Activated naive CD4-positive, alpha-beta T cell treated with anti-CD3 and anti-CD28 coated beads, Interleukin-2, amount 50 U/mL, for 24 hours (primary cell): ENCODE measurements at regions not wholly inside any gene's neighbourhood (a gene's known extent, or its start where the extent isn't known, plus 50 kb on each side); places are given as distances from the start of the nearest gene placed in this dataset.

Source experiments
- H3K27ac Mint-ChIP-seq: one replicate; pipeline ENCODE4 v1.8.0; 2021; ENCODE audit warnings: mild to moderate bottlenecking, mixed read lengths
- H3K27me3 Mint-ChIP-seq: one replicate; pipeline ENCODE4 v1.8.0; 2021; ENCODE audit warnings: mixed read lengths
- H3K36me3 Mint-ChIP-seq: one replicate; pipeline ENCODE4 v1.8.0; 2021; ENCODE audit warnings: mixed read lengths
- H3K4me1 Mint-ChIP-seq: one replicate; pipeline ENCODE4 v1.8.0; 2021; ENCODE audit warnings: mixed read lengths
- H3K4me3 Mint-ChIP-seq: one replicate; pipeline ENCODE4 v1.8.0; 2021; ENCODE audit warnings: mild to moderate bottlenecking, mixed read lengths
- H3K9me3 Mint-ChIP-seq: one replicate; pipeline ENCODE4 v1.8.0; 2021; ENCODE audit warnings: mixed read lengths

DNA sequence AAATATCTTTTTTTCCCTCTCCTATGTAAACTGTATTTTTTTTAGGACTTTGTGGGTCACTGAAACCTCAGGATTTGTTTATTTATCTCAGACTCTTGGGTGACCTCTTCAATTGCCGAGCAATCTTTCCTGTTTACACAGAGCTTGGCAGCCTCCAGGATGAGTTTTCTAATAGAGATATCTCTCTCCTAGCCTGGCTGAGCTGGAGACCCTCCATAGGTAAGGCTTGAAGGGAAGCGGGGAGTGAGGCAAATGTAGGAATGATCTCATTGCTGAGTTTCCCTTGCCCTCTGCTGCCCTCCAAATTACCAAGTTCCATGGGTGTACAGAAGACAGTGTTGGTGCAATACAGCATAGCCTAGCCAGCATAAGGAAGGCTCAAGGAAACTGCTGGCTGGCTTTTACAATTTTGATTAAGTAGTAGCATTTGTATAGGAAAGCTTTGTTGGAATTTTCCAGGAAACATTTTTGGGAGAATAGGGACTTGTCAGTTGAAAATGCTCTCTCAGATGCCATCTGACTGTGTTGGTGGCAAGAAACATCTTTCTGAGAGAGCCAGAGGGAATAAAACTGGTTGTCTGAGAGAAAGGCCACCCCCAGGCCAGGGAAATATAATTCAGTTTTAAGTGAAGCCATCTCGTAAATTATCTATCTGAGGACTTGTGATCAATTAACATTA is 116.0 kb downstream of the NMUR2 start:
- H3K9me3 Mint-ChIP-seq: peaks cover 4% of the 10 kb centered on the region
- no peaks in the 10 kb centered on the region for H3K4me1 Mint-ChIP-seq
- peaks cover 4% of the 10 kb centered on the region for H3K27me3 Mint-ChIP-seq
- H3K4me3 Mint-ChIP-seq: no peak overlapping the region
- H3K36me3 Mint-ChIP-seq: peaks cover 1% of the 10 kb centered on the region
- H3K27ac Mint-ChIP-seq: no peak overlapping the region

DNA sequence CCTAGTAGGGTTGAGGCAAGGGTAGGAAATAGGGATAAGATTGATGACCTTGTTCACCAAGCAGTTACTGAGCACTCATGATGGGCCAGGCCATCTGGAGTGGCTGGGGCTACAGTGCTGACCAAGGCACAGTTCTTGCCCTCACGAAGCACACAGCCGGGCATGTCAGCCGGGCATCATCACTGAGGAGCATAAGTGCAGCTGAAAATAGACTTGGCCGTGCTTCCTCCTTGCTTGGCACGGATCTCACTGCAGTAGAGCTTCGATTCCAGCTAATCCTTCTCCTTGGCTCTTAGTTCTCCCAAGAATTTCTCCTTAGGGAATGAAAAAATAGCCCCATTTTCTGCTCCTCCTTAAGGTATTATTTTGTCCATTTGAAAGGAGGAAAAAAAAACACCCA is 116.6 kb downstream of the NMUR2 start:
- peaks cover 1% of the 10 kb centered on the region for H3K36me3 Mint-ChIP-seq
- H3K27ac Mint-ChIP-seq: no peak overlapping the region
- no peak overlapping the region for H3K4me3 Mint-ChIP-seq
- H3K27me3 Mint-ChIP-seq: peaks cover 5% of the 10 kb centered on the region
- H3K4me1 Mint-ChIP-seq: no peaks in the 10 kb centered on the region
- H3K9me3 Mint-ChIP-seq: peaks cover 6% of the 10 kb centered on the region

DNA sequence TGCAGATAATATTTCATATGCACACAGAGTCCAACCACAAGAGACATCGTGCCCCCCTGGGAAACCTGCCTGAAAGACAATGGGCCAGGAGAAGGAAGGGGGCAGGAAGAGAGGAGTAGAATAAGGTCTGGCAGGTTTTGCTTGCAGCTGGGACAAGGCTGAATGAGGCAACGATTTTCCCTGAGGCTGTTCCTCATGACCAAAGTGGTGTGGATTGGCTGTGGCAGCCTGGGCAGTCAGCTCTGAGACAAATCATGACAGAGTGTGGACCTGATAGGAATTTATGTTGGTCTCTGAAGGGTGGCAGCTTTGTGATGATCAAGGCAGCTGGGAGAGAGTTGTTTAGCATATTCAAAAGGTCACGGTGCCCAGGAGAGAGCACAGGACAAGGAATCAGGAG is 119.3 kb downstream of the NMUR2 start:
- Mint-ChIP-seq H3K4me1 (no peaks in the 10 kb centered on the region), H3K36me3 (peaks cover 1% of the 10 kb centered on the region), H3K27me3 (peaks cover 5% of the 10 kb centered on the region)

DNA sequence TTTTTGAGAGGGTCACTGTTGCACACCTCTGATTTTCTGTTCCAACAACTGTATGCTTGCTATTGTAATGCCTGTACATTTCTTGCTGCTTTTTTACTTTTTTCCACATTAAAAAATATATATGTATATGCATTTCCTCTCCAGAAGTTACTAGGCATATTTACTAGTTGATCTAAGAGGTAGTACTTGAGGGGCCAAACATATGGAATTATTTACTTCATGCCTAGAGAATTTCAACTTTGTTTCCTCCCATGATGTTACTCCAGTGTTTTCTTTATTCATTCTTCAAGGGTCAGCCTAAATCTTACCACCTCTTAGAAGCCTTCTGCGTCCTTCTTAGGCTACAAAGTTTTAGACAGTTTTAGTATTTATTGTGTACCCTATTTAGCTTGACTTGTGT is 122.7 kb downstream of the NMUR2 start:
- H3K27me3 Mint-ChIP-seq: peaks cover 8% of the 10 kb centered on the region
- no peak overlapping the region for H3K27ac Mint-ChIP-seq
- no peak overlapping the region for H3K4me3 Mint-ChIP-seq
- H3K36me3 Mint-ChIP-seq: peaks cover 1% of the 10 kb centered on the region
- H3K9me3 Mint-ChIP-seq: peaks cover 6% of the 10 kb centered on the region
- H3K4me1 Mint-ChIP-seq: no peaks in the 10 kb centered on the region

More for the DNA sequence above, 119.3 kb downstream of the NMUR2 start:
- peaks cover 6% of the 10 kb centered on the region for H3K9me3 Mint-ChIP-seq
- no peak overlapping the region for H3K4me3 Mint-ChIP-seq
- no peak overlapping the region for H3K27ac Mint-ChIP-seq

DNA sequence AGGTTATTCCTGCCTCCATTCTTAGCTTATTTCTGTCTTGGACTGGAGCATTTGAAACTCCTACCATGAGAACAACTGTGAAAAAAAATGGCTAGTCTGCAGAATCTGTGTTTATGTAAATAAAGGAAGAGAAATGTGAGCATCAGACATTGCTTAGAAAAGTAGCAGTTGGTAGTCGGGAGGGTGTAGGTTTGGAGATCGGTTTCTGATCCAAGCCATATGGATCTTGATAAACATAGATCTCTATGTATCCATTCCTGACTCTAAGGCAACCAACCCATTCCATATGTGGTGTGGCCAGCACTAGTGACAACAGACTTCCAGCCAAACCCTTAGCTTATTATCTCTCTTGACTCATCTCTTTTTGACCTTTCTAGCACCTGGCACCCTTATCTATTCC is 127.1 kb downstream of the NMUR2 start:
- Mint-ChIP-seq H3K27me3 (peaks cover 5% of the 10 kb centered on the region), H3K4me1 (no peaks in the 10 kb centered on the region), H3K36me3 (no peaks in the 10 kb centered on the region), H3K4me3 (no peak overlapping the region), H3K27ac (no peak overlapping the region), H3K9me3 (no peaks in the 10 kb centered on the region)

DNA sequence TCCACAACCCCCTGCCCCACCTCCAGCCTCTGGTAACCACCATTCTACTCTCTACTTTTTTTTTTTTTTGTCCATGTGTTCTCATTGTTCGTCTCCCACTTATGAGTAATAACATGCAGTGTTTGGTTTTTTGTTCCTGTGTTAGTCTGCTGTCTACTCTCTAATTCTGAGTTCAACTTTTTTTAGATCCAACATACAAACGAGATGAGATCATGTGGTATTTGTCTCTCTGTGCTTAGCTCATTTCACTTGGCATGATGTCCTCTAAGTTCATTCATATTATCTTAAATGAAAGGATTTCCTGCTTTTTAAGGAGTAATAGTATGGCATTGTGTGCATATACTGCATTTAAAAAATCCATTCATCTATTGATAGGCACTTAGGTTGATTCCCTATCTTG is 130.9 kb downstream of the NMUR2 start:
- H3K36me3 Mint-ChIP-seq: no peaks in the 10 kb centered on the region
- no peaks in the 10 kb centered on the region for H3K4me1 Mint-ChIP-seq
- peaks cover 2% of the 10 kb centered on the region for H3K27me3 Mint-ChIP-seq
- no peak overlapping the region for H3K27ac Mint-ChIP-seq
- no peaks in the 10 kb centered on the region for H3K9me3 Mint-ChIP-seq
- no peak overlapping the region for H3K4me3 Mint-ChIP-seq

DNA sequence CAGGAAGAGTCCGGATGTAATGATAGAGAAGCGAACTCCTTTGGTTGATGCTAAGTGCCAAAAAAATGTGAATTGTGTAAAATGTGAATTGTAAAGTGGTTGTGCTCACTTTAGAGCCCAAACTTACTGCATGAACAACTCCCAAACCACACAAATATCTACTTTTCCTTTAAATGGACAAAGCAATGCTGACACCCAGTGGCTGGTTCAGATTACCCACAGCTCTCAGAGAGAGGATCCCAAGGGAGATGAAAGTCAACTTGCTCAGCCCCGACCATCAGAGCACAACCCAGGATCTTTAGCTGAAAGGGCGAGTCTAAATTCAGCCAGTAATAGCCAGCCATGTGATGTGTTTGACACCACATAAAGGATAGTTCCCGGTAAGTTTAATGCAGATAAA is 133.7 kb downstream of the NMUR2 start:
- H3K4me3 Mint-ChIP-seq: no peak overlapping the region
- no peak overlapping the region for H3K27ac Mint-ChIP-seq
- H3K36me3 Mint-ChIP-seq: no peaks in the 10 kb centered on the region
- H3K9me3 Mint-ChIP-seq: no peaks in the 10 kb centered on the region
- no peaks in the 10 kb centered on the region for H3K4me1 Mint-ChIP-seq
- peaks cover 2% of the 10 kb centered on the region for H3K27me3 Mint-ChIP-seq

DNA sequence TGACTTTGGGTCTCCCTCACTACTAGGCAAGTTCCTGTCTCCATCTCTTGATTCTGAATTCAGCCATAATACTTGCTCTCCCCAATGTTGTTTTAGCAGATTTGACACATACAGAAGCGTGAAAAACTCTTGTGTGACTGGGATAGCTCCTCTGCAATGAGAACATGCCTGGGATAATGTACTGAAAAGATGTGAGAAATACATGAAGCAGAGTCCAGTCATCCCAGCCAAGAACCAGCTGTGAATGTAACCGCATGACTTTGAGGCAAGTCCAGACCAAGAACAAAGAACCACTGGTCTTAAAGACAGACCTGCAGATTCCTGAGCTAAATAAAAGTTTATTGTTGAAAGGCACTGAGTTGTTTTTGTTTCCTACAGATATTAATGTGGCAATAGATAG is 135.0 kb downstream of the NMUR2 start:
- no peaks in the 10 kb centered on the region for H3K4me1 Mint-ChIP-seq
- H3K36me3 Mint-ChIP-seq: no peaks in the 10 kb centered on the region
- H3K27me3 Mint-ChIP-seq: peaks cover 1% of the 10 kb centered on the region

DNA sequence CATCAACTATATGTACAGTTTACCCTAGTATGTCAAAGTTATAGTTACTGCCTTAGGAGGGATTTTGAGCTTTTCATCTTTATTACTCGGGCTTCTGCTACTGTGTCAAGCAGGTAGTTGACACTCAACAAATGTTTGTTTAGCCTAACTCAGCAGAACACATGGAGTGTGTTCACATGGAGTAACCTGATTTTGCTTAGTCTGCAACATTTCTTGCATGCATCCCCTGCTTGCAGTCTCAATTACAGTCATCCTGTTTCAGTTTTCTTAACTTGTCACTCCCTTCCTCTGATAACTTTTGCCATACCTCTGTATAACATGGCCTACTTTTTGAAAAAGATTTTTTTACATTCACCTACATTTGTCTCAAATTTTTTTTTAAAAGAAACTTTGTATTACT is 135.5 kb downstream of the NMUR2 start:
- no peak overlapping the region for H3K4me3 Mint-ChIP-seq
- H3K36me3 Mint-ChIP-seq: no peaks in the 10 kb centered on the region
- no peaks in the 10 kb centered on the region for H3K4me1 Mint-ChIP-seq
- H3K27ac Mint-ChIP-seq: no peak overlapping the region
- peaks cover 1% of the 10 kb centered on the region for H3K27me3 Mint-ChIP-seq
- no peaks in the 10 kb centered on the region for H3K9me3 Mint-ChIP-seq

More for the DNA sequence above, 135.0 kb downstream of the NMUR2 start:
- Mint-ChIP-seq H3K9me3 (no peaks in the 10 kb centered on the region), H3K27ac (no peak overlapping the region), H3K4me3 (no peak overlapping the region)

DNA sequence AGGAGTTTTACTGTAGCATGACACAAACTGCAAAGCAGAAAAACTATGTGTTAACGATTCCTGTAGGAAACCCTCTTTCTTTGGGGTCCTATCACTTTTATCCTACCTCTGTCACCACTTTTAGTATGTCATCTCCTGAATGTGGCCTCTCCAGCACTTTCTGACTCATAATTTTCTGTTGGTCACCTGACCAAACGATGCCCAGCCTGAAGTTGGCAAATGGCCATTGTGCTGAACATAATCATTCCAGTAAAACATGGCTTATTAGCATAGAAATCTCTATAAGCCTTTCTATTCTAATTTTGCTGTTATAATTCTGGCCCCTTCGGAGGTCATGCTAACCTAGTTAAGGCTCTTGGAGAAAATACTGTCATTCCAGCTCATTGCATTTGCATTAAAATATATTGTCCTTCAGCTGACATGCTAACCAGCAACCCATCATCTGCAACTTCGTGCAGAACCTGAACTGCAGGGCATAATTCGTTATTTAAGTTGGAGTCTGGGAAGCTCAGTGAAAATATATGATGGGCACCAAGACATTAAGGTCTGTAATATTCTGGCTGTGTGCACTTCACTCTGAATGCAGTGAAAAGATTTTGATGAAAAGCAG is 140.3 kb downstream of the NMUR2 start:
- H3K4me3 Mint-ChIP-seq: no peak overlapping the region
- H3K9me3 Mint-ChIP-seq: no peaks in the 10 kb centered on the region
- H3K27ac Mint-ChIP-seq: no peak overlapping the region
- peaks cover 3% of the 10 kb centered on the region for H3K27me3 Mint-ChIP-seq
- no peaks in the 10 kb centered on the region for H3K4me1 Mint-ChIP-seq
- no peaks in the 10 kb centered on the region for H3K36me3 Mint-ChIP-seq

DNA sequence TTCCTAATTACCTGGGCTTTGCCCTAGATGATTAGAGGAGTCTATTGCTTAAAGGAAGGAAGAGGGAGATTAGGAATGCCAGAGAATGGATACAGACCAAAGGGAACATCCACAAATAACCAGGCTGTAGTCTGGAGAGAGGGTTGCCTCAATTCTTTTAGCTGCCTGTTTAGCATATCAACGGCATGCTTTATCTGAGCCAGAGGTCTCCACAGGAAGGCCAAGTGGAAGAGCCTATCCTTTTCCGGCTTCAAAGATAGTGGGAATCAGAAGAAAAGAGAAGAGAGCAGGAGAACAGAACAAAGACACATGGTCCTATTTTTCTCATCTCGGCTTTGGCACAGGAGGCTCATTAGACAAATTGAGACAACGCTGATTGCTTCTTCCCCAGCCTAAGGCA is 142.4 kb downstream of the NMUR2 start:
- H3K9me3 Mint-ChIP-seq: no peaks in the 10 kb centered on the region
- no peak overlapping the region for H3K4me3 Mint-ChIP-seq
- no peaks in the 10 kb centered on the region for H3K36me3 Mint-ChIP-seq
- peaks cover 8% of the 10 kb centered on the region for H3K27me3 Mint-ChIP-seq
- H3K27ac Mint-ChIP-seq: no peak overlapping the region
- no peaks in the 10 kb centered on the region for H3K4me1 Mint-ChIP-seq

DNA sequence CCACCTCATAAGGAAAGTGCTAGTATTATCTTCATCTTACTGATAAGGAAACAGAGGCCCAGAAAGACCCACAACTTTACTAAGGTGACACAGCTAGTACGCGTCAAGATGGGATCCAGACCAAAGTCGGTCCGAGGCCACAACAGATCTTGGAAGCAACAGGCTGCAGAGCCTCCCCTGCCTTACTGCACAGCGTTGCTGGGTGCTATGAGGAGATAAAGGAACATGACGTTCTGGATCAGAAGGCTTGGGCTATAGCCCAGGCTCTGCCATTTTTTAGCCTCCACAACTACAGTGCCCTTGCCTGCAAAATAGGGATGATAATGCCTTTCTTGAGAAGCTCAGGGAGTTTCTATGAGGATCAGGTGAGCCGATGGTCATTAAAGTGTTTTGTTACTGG is 144.1 kb downstream of the NMUR2 start:
- Mint-ChIP-seq H3K9me3 (no peaks in the 10 kb centered on the region), H3K4me3 (no peak overlapping the region), H3K4me1 (no peaks in the 10 kb centered on the region), H3K36me3 (no peaks in the 10 kb centered on the region), H3K27me3 (peaks cover 8% of the 10 kb centered on the region), H3K27ac (no peak overlapping the region)

DNA sequence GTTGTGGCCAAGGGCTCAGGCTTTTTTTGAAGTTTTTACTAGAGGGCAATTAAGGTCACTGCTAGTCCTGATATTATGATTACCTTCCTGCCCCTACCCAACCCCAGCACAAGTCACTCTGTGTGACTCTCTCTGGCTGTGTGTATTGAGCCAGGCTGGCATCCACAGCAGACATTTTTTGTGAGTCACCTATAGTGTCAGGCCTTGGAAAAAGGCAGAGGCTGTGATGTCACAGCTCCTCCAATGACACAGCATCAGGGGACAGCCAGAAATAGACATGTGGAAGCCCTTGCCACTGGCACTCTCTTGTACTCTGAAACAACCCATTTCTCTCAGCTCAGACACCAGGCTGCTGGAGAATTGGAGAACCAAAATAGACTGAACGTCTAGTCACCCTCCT is 145.4 kb downstream of the NMUR2 start:
- no peaks in the 10 kb centered on the region for H3K36me3 Mint-ChIP-seq
- H3K4me3 Mint-ChIP-seq: no peak overlapping the region
- no peak overlapping the region for H3K27ac Mint-ChIP-seq
- H3K9me3 Mint-ChIP-seq: no peaks in the 10 kb centered on the region
- peaks cover 9% of the 10 kb centered on the region for H3K27me3 Mint-ChIP-seq
- no peaks in the 10 kb centered on the region for H3K4me1 Mint-ChIP-seq

DNA sequence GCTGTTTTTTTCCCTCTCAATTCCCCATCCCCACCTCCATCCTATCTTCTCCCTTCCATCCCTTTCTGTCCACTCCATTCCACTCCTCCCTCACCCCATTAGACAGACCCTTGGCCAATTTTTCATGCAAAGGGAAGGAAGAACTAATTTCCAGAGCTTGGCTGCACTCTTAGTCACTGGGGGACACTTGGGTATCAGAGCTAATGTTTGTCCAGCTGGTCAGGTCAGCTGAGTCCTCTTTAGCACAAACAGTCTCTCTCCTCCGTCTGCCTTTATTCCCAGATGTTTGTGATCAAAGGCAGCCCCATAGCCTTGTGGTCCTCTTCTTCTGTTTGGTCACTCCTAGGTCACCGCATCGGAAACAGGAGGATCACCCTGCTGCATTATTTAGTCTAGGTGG is 148.5 kb downstream of the NMUR2 start:
- no peaks in the 10 kb centered on the region for H3K9me3 Mint-ChIP-seq
- H3K4me1 Mint-ChIP-seq: no peaks in the 10 kb centered on the region
- H3K27me3 Mint-ChIP-seq: peaks cover 8% of the 10 kb centered on the region
- H3K4me3 Mint-ChIP-seq: no peak overlapping the region
- no peaks in the 10 kb centered on the region for H3K36me3 Mint-ChIP-seq
- H3K27ac Mint-ChIP-seq: no peak overlapping the region

DNA sequence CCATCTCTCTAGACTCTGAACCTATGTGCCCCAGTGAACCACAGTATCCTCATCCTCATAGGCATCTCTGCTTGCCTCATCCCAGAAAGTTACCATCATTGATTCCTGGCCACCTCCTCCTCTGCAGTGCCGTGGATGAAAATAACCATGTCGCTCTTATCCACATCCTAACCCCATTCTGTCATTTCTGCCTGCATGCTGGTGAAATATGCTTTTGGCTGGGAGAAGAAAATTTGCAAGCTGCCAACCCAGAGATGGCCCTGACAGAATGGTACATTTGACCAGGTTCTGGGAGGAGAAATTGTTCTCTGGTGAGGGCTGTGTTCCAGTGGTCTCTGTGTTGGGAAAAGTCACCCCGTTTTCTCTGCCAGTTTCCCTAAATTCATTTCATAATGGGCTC is 149.7 kb downstream of the NMUR2 start:
- peaks cover 8% of the 10 kb centered on the region for H3K27me3 Mint-ChIP-seq
- no peak overlapping the region for H3K27ac Mint-ChIP-seq
- H3K36me3 Mint-ChIP-seq: no peaks in the 10 kb centered on the region
- H3K4me3 Mint-ChIP-seq: no peak overlapping the region
- H3K4me1 Mint-ChIP-seq: no peaks in the 10 kb centered on the region
- no peaks in the 10 kb centered on the region for H3K9me3 Mint-ChIP-seq

DNA sequence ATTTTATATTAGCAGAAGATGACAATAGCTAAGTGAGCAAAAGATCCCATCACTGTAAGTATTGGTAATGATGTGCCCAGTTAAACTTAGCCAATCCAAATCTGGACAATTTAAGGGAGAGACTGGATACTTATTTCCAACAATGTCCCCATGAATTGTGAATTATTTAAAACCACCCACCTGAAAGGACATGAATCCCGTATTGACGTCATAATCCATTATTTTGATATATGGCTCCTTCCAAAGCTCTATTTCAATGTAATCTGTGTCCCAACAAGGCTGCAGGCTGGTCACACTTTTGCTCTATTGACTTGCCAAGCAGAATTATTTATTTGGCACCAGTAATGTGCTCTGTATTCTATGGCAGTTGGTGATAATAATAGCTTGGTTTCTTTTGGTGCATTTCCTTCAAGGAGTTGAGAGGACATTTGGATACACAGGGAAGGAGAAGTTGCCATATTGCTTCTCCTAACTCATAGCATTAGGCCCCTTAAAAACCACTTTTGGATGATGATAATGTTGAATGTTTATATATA is 157.2 kb downstream of the NMUR2 start:
- Mint-ChIP-seq H3K36me3 (no peaks in the 10 kb centered on the region), H3K4me1 (no peaks in the 10 kb centered on the region), H3K4me3 (no peak overlapping the region), H3K9me3 (no peaks in the 10 kb centered on the region), H3K27me3 (peaks cover 2% of the 10 kb centered on the region), H3K27ac (no peak overlapping the region)

DNA sequence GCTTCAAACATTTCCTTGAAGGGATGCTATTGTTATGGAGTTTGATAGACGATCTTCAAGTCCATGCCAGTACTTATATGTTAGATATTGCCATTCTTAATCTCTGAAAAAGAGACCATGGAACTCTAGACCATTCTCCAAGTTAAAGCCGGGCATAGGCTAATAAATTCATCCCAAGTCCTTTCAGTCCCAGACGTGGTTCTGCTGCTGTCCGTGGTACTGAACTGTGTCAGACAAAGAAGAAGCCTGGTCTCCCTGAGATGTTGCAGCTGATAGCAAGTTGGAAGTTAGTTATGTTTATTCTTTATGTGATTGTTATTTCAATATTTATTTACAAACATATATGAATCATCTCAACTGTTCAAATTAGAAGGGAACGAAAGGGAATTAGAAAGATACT is 158.7 kb downstream of the NMUR2 start:
- Mint-ChIP-seq H3K9me3 (no peaks in the 10 kb centered on the region), H3K27ac (no peak overlapping the region), H3K27me3 (no peaks in the 10 kb centered on the region), H3K36me3 (no peaks in the 10 kb centered on the region), H3K4me3 (no peak overlapping the region), H3K4me1 (no peaks in the 10 kb centered on the region)
